H1 (cell line): ENCODE measurements at regions not wholly inside any gene's neighbourhood (a gene's known extent, or its start where the extent isn't known, plus 50 kb on each side); places are given as distances from the start of the nearest gene placed in this dataset.

Experiments
- CTCF ChIA-PET: fragments of 300-600 bp; sonication (Branson Sonifier 250); formaldehyde crosslinking; loops from one replicate; lab custom pipeline; 2021; ENCODE audit not compliant: partially characterized antibody; lab: Charles Lee
- POLR2A ChIA-PET: fragments of 300-600 bp; sonication (Branson Sonifier 250); formaldehyde crosslinking; loops from one replicate; lab custom pipeline; 2021; ENCODE audit warnings: inconsistent platforms; ENCODE audit not compliant: partially characterized antibody; lab: Charles Lee
- DNase-seq, 2 experiments: peaks; one replicate each; pipeline versions ENCODE4 v3.0.0 to v3.0.0-alpha.2; 2010 to 2022; ENCODE audit warnings: low spot score in 2 of 2, low read depth in 1 of 2, mixed read lengths in 1 of 2
- FAIRE-seq: peaks from 2 replicates; lab custom pipeline; 2011; peaks lifted over from hg19 to GRCh38; lab: Jason Lieb, UNC
- H2AFZ ChIP-seq: 2 replicates; pipeline ENCODE4 v1.8.1; 2012; ENCODE audit warnings: low read length, inconsistent platforms
- H2AK5ac ChIP-seq: 2 replicates; pipeline ENCODE4 v1.6.1; 2013; ENCODE audit warnings: low read depth, low read length
- H2BK120ac ChIP-seq: replicated peaks from 2 replicates; pipeline ENCODE3; 2013; ENCODE audit warnings: low read depth, low read length, inconsistent platforms
- H2BK12ac ChIP-seq: 2 replicates; pipeline ENCODE4 v1.6.1; 2013; ENCODE audit warnings: low read depth, low read length
- H2BK15ac ChIP-seq: 2 replicates; pipeline ENCODE4 v1.6.1; 2013; ENCODE audit warnings: low read length
- H2BK20ac ChIP-seq: 2 replicates; pipeline ENCODE4 v1.6.1; 2013; ENCODE audit warnings: low read length
- H2BK5ac ChIP-seq: 2 replicates; pipeline ENCODE4 v1.6.1; 2013; ENCODE audit warnings: low read depth, low read length
- H3K14ac ChIP-seq: 2 replicates; pipeline ENCODE4 v1.6.1; 2013; ENCODE audit warnings: inconsistent platforms; ENCODE audit not compliant: insufficient read length
- H3K18ac ChIP-seq: 2 replicates; pipeline ENCODE4 v1.6.1; 2013; ENCODE audit warnings: low read length; ENCODE audit errors: extremely low read depth
- H3K23ac ChIP-seq: 2 replicates; pipeline ENCODE4 v1.6.1; 2013; ENCODE audit warnings: inconsistent platforms; ENCODE audit not compliant: insufficient read length
- H3K23me2 ChIP-seq: 2 replicates; pipeline ENCODE4 v1.6.1; 2013; ENCODE audit warnings: low read depth, low read length
- H3K27ac ChIP-seq: 2 replicates; pipeline ENCODE4 v1.6.1; 2011; ENCODE audit warnings: low read depth, low read length, inconsistent platforms
- H3K27me3 ChIP-seq, 4 experiments: replicated peaks in 1 of 4; 1 replicate in 1 of 4; 2 replicates in 3 of 4; pipeline versions ENCODE4 v1.6.1 to v1.8.1; 2011 to 2013; ENCODE audit warnings: low read length in 3 of 4, mild to moderate bottlenecking in 3 of 4, inconsistent platforms in 2 of 4, mixed read lengths in 2 of 4, moderate library complexity in 1 of 4; ENCODE audit not compliant: control insufficient read depth in 3 of 4, insufficient read depth in 3 of 4; ENCODE audit errors: extremely low read depth in 1 of 4
- H3K36me3 ChIP-seq, 4 experiments: 2 replicates each; pipeline versions ENCODE4 v1.6.1 to v1.8.1; 2011 to 2013; ENCODE audit warnings: mild to moderate bottlenecking in 4 of 4, low read length in 3 of 4, moderate library complexity in 2 of 4, control low read depth in 1 of 4, inconsistent platforms in 1 of 4; ENCODE audit not compliant: insufficient read depth in 4 of 4, control insufficient read depth in 2 of 4
- H3K4ac ChIP-seq: replicated peaks from 2 replicates; pipeline ENCODE3; 2013; ENCODE audit warnings: low read length, low read depth, mixed read lengths, inconsistent platforms; ENCODE audit not compliant: insufficient read length
- H3K4me1 ChIP-seq, 4 experiments: replicated peaks in 1 of 4; 1 replicate in 1 of 4; 2 replicates in 3 of 4; pipeline versions ENCODE4 v1.6.1 to v1.8.1; 2011 to 2013; ENCODE audit warnings: low read length in 3 of 4, inconsistent platforms in 2 of 4, mixed read lengths in 1 of 4; ENCODE audit not compliant: insufficient read depth in 4 of 4, control insufficient read depth in 3 of 4
- H3K4me2 ChIP-seq, 2 experiments: 2 replicates each; pipeline versions ENCODE4 v1.6.1 to v1.8.1; 2011 to 2013; ENCODE audit warnings: low read depth in 2 of 2, low read length in 2 of 2, control low read depth in 1 of 2, inconsistent platforms in 1 of 2, mild to moderate bottlenecking in 1 of 2; ENCODE audit not compliant: insufficient read depth in 1 of 2
- H3K4me3 ChIP-seq, 4 experiments: fragments of 200-600, 300-600 bp in 1 of 4; sonication (generic), shearing (Covaris generic), sonication (Bioruptor Twin) in 1 of 4; 2 replicates each; pipeline versions ENCODE4 v1.5.1 to v1.8.1; 2011 to 2016; ENCODE audit warnings: low read length in 4 of 4, low read depth in 3 of 4, control low read depth in 2 of 4, inconsistent platforms in 2 of 4, mild to moderate bottlenecking in 2 of 4, mixed read lengths in 1 of 4, moderate library complexity in 1 of 4; ENCODE audit not compliant: insufficient read depth in 2 of 4; ENCODE audit errors: extremely low read depth in 1 of 4
- H3K56ac ChIP-seq: replicated peaks from 2 replicates; pipeline ENCODE3; 2013; ENCODE audit warnings: low read depth, mild to moderate bottlenecking, mixed read lengths, low read length, inconsistent platforms; ENCODE audit not compliant: insufficient read length
- H3K79me1 ChIP-seq: 2 replicates; pipeline ENCODE4 v1.6.1; 2013; ENCODE audit warnings: low read depth, low read length, control low read depth
- H3K79me2 ChIP-seq, 2 experiments: 2 replicates each; pipeline versions ENCODE4 v1.6.1 to v1.8.1; 2012 to 2013; ENCODE audit warnings: low read length in 2 of 2, mild to moderate bottlenecking in 2 of 2, inconsistent platforms in 1 of 2; ENCODE audit not compliant: insufficient read depth in 2 of 2, control insufficient read depth in 1 of 2
- H3K9ac ChIP-seq, 4 experiments: replicated peaks in 1 of 4; 1 replicate in 1 of 4; 2 replicates in 3 of 4; pipeline versions ENCODE4 v1.6.1 to v1.8.1; 2011 to 2013; ENCODE audit warnings: low read depth in 3 of 4, low read length in 3 of 4, control low read depth in 2 of 4, mild to moderate bottlenecking in 2 of 4, moderate library complexity in 2 of 4, inconsistent platforms in 1 of 4; ENCODE audit errors: extremely low read depth in 1 of 4
- H3K9me3 ChIP-seq, 2 experiments: 2 replicates each; pipeline versions ENCODE4 v1.6.1 to v1.8.1; 2012 to 2013; ENCODE audit warnings: mild to moderate bottlenecking in 2 of 2, moderate library complexity in 2 of 2, control low read depth in 1 of 2, inconsistent platforms in 1 of 2, low read depth in 1 of 2, low read length in 1 of 2, mixed read lengths in 1 of 2; ENCODE audit not compliant: insufficient read depth in 2 of 2
- H4K20me1 ChIP-seq, 2 experiments: replicated peaks in 1 of 2; 2 replicates each; pipeline versions ENCODE3 to v1.8.1; 2011 to 2013; ENCODE audit warnings: inconsistent platforms in 2 of 2, low read length in 2 of 2, mild to moderate bottlenecking in 1 of 2; ENCODE audit not compliant: insufficient read depth in 2 of 2, control insufficient read depth in 1 of 2
- H4K5ac ChIP-seq: 2 replicates; pipeline ENCODE4 v1.6.1; 2013; ENCODE audit warnings: low read length, low read depth, mixed read lengths, inconsistent platforms; ENCODE audit not compliant: insufficient read length
- H4K8ac ChIP-seq: 2 replicates; pipeline ENCODE4 v1.8.0; 2013; ENCODE audit warnings: mild to moderate bottlenecking, moderate library complexity, low read length, inconsistent platforms; ENCODE audit not compliant: insufficient read depth; ENCODE audit errors: extremely low read depth
- H4K91ac ChIP-seq: replicated peaks from 2 replicates; pipeline ENCODE3; 2013; ENCODE audit warnings: low read length, mixed read lengths, inconsistent platforms; ENCODE audit not compliant: insufficient read length
- ATF2 ChIP-seq: IDR thresholded peaks from 2 replicates; pipeline ENCODE4 v1.6.1; 2012; ENCODE audit warnings: low read length, inconsistent platforms
- ATF3 ChIP-seq: IDR thresholded peaks from 2 replicates; pipeline ENCODE4 v1.6.1; 2011; ENCODE audit warnings: low read depth, mild to moderate bottlenecking, low read length; ENCODE audit not compliant: insufficient read depth
- BACH1 ChIP-seq: IDR thresholded peaks from 2 replicates; pipeline ENCODE4 v1.6.1; 2012; ENCODE audit warnings: low read length, improper control_type of control experiment
- BCL11A ChIP-seq, 2 experiments: IDR thresholded peaks; one replicate each; pipeline ENCODE4 v1.6.1; 2011; ENCODE audit warnings: low read depth in 2 of 2, low read length in 2 of 2, mild to moderate bottlenecking in 2 of 2
- EGR1 ChIP-seq: IDR thresholded peaks from 2 replicates; pipeline ENCODE4 v1.6.1; 2011; ENCODE audit warnings: low read depth, low read length, borderline replicate concordance
- GTF2F1 ChIP-seq: IDR thresholded peaks from 2 replicates; pipeline ENCODE4 v1.6.1; 2012; ENCODE audit warnings: low read depth, low read length, improper control_type of control experiment, borderline replicate concordance
- JUN ChIP-seq: IDR thresholded peaks from 2 replicates; pipeline ENCODE4 v1.6.1; 2011; ENCODE audit warnings: low read depth, mild to moderate bottlenecking, improper control_type of control experiment, low read length
- JUND ChIP-seq: IDR thresholded peaks from 2 replicates; pipeline ENCODE4 v1.6.1; 2011; ENCODE audit warnings: mild to moderate bottlenecking, improper control_type of control experiment, low read length
- KDM1A ChIP-seq: fragments of 200-600, 300-600 bp; sonication (generic); IDR thresholded peaks from 2 replicates; pipeline ENCODE4 v1.7.1; 2016; ENCODE audit warnings: mild to moderate bottlenecking, low read length, borderline replicate concordance
- POLR2AphosphoS5 ChIP-seq: IDR thresholded peaks from 2 replicates; pipeline ENCODE4 v1.6.1; 2011; ENCODE audit warnings: low read depth, low read length
- RAD21 ChIP-seq, 2 experiments: IDR thresholded peaks in 1 of 2; conservative IDR thresholded peaks in 1 of 2; 2 replicates each; pipeline ENCODE4 v1.6.1; 2011; ENCODE audit warnings: low read depth in 2 of 2, low read length in 2 of 2, improper control_type of control experiment in 1 of 2, inconsistent platforms in 1 of 2, mild to moderate bottlenecking in 1 of 2, moderate library complexity in 1 of 2
- YY1 ChIP-seq: IDR thresholded peaks from 2 replicates; pipeline ENCODE4 v1.6.1; 2011; ENCODE audit warnings: low read depth, mild to moderate bottlenecking, low read length
- WGBS, 2 experiments: shearing (Covaris generic) in 1 of 2; methylation state at CpG; one replicate each; pipeline versions ENCODE4 v1.1.6 to v1.1.7; 2013 to 2015; ENCODE audit warnings: low lambda C conversion rate in 2 of 2, mixed read lengths in 2 of 2, inconsistent platforms in 1 of 2, low coverage in 1 of 2, missing lambda C conversion rate in 1 of 2; ENCODE audit not compliant: insufficient replicate concordance in 2 of 2, insufficient coverage in 1 of 2, insufficient read length in 1 of 2; ENCODE audit errors: extremely low coverage in 1 of 2, missing lambda C conversion rate in 1 of 2; 5-methylcytosine and 5-hydroxymethylcytosine counted together

- H2BK5ac ChIP-seq: peak overlapping the region; percentile 67; the same call in 1 of the 2 replicates
- H2BK12ac ChIP-seq: no peak overlapping the region
- no peak overlapping the region for H2AK5ac ChIP-seq
- 0 out of 2 replicates have a peak overlapping the region, but pooled peaks have one; percentile 42 for H2AFZ ChIP-seq
- H3K27me3 ChIP-seq: no peaks in the 10 kb centered on the region; a peak in 1 of 7 replicates
- H2BK15ac ChIP-seq: no peak overlapping the region
- H3K36me3 ChIP-seq: no peaks in the 10 kb centered on the region
- whole genome bisulfite sequencing, 2 experiments: 78% methylated on average over 8 of the region's 8 CpGs; no CpG with 5 or more reads in 1 of the 2 experiments
- H4K20me1 ChIP-seq: no peaks in the 10 kb centered on the region
- no peak overlapping the region for H4K8ac ChIP-seq
- ChIA-PET POLR2A (interaction anchor here (1.1 kb wide), 1 partner anchor 128 kb away, joined by 4 read pairs; no protein-coding TSS in a partner anchor), CTCF (interaction anchor here (0.6 to 1.0 kb wide), 4 partner anchors 10 to 272 kb away, joined by 3 to 4 read pairs (median 3); no protein-coding TSS in a partner anchor)
- DNase-seq: peak; percentile 17 to 83
- H3K79me2 ChIP-seq: no peaks in the 10 kb centered on the region
- no peaks in the 10 kb centered on the region for H3K23me2 ChIP-seq
- no peak overlapping the region for H3K14ac ChIP-seq
- H4K5ac ChIP-seq: no peak overlapping the region
- H3K4ac ChIP-seq: no peak overlapping the region
- no peak for FAIRE-seq
- peak overlapping the region; percentile 22 for H4K91ac ChIP-seq
- no peak overlapping the region for H3K23ac ChIP-seq
- H3K9me3 ChIP-seq: no peaks in the 10 kb centered on the region
- no peak overlapping the region for H3K4me3 ChIP-seq
- H3K56ac ChIP-seq: no peak overlapping the region
- no peak overlapping the region for H3K4me2 ChIP-seq
- H3K4me1 ChIP-seq: peaks cover 0 to 9% (median 1%) of the 10 kb centered on the region in 4 experiments; a peak in 4 of 7 replicates
- peak overlapping the region; percentile 73 for H2BK120ac ChIP-seq
- H2BK20ac ChIP-seq: peak overlapping the region; percentile 97; the same call in 1 of the 2 replicates
- H3K18ac ChIP-seq: no peak overlapping the region
- H3K79me1 ChIP-seq: no peaks in the 10 kb centered on the region
- H3K9ac ChIP-seq: no peak overlapping the region
- H3K27ac ChIP-seq: no peak overlapping the region
- TF ChIP-seq KDM1A (0 out of 2 replicates have a peak, but pooled peaks have one; percentile 11), ATF3 (no peak), BCL11A (IDR thresholded peaks at IDR 0.05; ENCODE audit: low read depth in 2 of 2, low read length in 2 of 2) (no peak), POLR2AphosphoS5 (no peak), RAD21 (IDR thresholded peaks at IDR 0.05 in 1 of 2, conservative IDR thresholded peaks at IDR 0.05 in 1 of 2; ENCODE audit: low read depth in 2 of 2, low read length in 2 of 2) (peak; percentile 52 to 65), GTF2F1 (no peak), EGR1 (no peak), YY1 (no peak), JUND (no peak), JUN (no peak), ATF2 (no peak), BACH1 (no peak)
Measured at GRCh38 chr2:146412625-146413024, 1432.2 kb upstream of the ACVR2A start.
